ENCODE measurements at regions not wholly inside any gene's neighbourhood (a gene's known extent, or its start where the extent isn't known, plus 50 kb on each side); places are given as distances from the start of the nearest gene placed in this dataset.

DNA sequence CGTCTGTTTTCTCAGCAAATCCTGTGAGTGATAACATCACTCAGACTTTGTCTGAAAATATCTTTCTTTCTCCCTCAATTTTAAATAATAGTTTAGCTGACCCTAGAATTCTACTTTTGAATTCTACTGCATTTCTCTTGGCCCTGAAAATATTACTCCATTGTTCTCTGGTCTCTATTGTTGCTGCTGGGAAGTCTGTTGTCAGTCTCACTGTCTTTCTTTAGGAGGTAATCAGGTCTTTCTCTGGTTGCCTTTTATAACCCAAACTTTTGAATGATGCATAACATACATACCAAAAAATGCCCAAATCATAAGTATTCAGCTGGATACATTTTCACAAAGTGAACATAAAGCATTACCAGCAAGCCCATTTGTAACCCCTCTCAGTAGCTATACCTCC, 100.0 kb downstream of the MATN1 start:
- Histone ChIP-seq H3K27ac (ENCODE audit: low read length) (no peak overlapping the region), H3K9me2 (replicated peaks; ENCODE audit: insufficient read depth, low read length) (no peaks in the 10 kb centered on the region), H3K36me3 (ENCODE audit: insufficient read depth, low read length) (no peaks in the 10 kb centered on the region), H3K9me3 (ENCODE audit: low read length) (peaks cover 13% of the 10 kb centered on the region), H3K9ac (ENCODE audit: low read length) (no peak overlapping the region), H3K27me3 (ENCODE audit: low read length) (0 out of 2 replicates have a peak, but pooled peaks cover 4% of the 10 kb centered on the region), H3K4me2 (ENCODE audit: low read depth, low read length, poor library complexity, severe bottlenecking) (no peak overlapping the region), H2AFZ (ENCODE audit: low read length) (no peak overlapping the region), H4K20me1 (ENCODE audit: insufficient read depth, low read depth, low read length) (no peaks in the 10 kb centered on the region), H3K79me2 (ENCODE audit: low read length) (no peaks in the 10 kb centered on the region), H3K4me3 (ENCODE audit: low read length) (no peak overlapping the region), H3K4me1 (ENCODE audit: low read length) (no peaks in the 10 kb centered on the region)
- DNase-seq, result no peak

DNA sequence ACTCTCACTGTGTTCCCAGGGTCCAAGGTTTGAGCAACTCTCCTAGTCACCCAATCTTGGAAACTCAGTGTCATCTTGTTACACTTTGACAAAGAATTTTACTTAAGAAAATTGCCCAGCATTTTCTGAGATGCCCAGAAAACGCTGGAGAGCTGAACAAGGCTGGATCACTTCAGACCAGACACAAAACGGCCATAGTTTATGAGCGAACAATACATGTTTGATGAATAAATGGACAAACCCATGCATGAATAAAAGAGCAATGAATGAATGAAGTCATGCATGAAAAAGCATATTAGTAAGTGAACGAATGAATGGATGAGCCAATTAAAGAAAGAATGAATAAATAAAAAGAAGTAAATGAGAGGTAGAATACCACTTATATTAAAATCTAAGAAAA, 103.8 kb downstream of the MATN1 start:
- Histone ChIP-seq H2AFZ (ENCODE audit: low read length) (no peak overlapping the region), H4K20me1 (ENCODE audit: insufficient read depth, low read depth, low read length) (no peaks in the 10 kb centered on the region), H3K9ac (ENCODE audit: low read length) (no peak overlapping the region), H3K4me2 (ENCODE audit: low read depth, low read length, poor library complexity, severe bottlenecking) (no peak overlapping the region), H3K4me3 (ENCODE audit: low read length) (no peak overlapping the region), H3K27ac (ENCODE audit: low read length) (no peak overlapping the region), H3K27me3 (ENCODE audit: low read length) (no peaks in the 10 kb centered on the region), H3K79me2 (ENCODE audit: low read length) (no peaks in the 10 kb centered on the region), H3K4me1 (ENCODE audit: low read length) (no peaks in the 10 kb centered on the region), H3K36me3 (ENCODE audit: insufficient read depth, low read length) (no peaks in the 10 kb centered on the region), H3K9me3 (ENCODE audit: low read length) (peaks cover 7% of the 10 kb centered on the region; the same call in 1 of the 2 replicates), H3K9me2 (replicated peaks; ENCODE audit: insufficient read depth, low read length) (no peaks in the 10 kb centered on the region)
- no peak for DNase-seq

DNA sequence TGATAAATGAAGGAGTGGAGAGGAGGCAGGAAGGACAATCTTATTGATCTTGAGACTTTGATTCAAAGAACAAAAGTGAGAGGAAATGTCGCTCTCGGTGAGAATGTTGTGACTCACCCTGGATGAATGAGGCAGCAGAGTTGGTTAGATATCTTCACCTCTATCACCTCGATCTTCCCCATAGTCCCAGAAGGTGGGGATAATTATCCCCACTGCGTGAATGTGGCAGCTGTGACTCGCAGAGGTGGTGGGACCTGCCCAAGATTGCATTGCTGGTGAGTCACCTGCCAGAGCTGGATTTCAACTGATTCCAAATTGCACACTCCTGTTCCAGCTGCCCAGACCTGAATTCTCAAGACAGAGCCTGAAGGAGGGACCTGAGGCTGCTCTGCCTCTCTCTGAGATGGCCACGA, 105.0 kb downstream of the MATN1 start:
- Histone ChIP-seq H3K36me3 (ENCODE audit: insufficient read depth, low read length) (no peaks in the 10 kb centered on the region), H3K27ac (ENCODE audit: low read length) (no peak overlapping the region), H3K4me3 (ENCODE audit: low read length) (no peak overlapping the region), H3K27me3 (ENCODE audit: low read length) (no peaks in the 10 kb centered on the region), H4K20me1 (ENCODE audit: insufficient read depth, low read depth, low read length) (no peaks in the 10 kb centered on the region), H3K9me2 (replicated peaks; ENCODE audit: insufficient read depth, low read length) (no peaks in the 10 kb centered on the region), H3K4me2 (ENCODE audit: low read depth, low read length, poor library complexity, severe bottlenecking) (no peak overlapping the region), H2AFZ (ENCODE audit: low read length) (no peak overlapping the region), H3K9me3 (ENCODE audit: low read length) (peaks cover under 1% of the 10 kb centered on the region; the same call in 1 of the 2 replicates), H3K4me1 (ENCODE audit: low read length) (no peaks in the 10 kb centered on the region), H3K79me2 (ENCODE audit: low read length) (no peaks in the 10 kb centered on the region), H3K9ac (ENCODE audit: low read length) (no peak overlapping the region)
- DNase-seq, result no peak

DNA sequence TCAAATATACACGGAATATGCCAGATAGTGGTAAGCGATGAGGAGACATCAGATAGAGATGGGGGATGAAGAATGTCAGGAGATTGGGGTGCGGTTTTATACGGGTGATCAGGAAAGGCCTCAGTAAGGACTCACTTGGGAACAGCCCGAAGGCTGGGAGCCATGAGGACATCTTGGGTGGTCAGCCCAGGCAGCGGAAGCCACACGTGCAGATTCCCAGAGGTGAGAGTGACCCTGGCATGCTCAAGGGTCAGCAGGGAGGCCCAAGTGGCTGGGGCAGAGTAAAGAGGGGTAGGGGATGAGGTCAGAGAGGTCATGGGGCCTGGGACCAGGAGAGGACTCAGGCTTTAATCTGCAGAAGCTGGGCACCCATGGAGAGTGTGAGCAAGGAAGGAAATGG, 106.6 kb downstream of the MATN1 start:
- Histone ChIP-seq H3K36me3 (ENCODE audit: insufficient read depth, low read length) (no peaks in the 10 kb centered on the region), H4K20me1 (ENCODE audit: insufficient read depth, low read depth, low read length) (no peaks in the 10 kb centered on the region), H3K9me2 (replicated peaks; ENCODE audit: insufficient read depth, low read length) (no peaks in the 10 kb centered on the region), H3K9ac (ENCODE audit: low read length) (no peak overlapping the region), H3K27ac (ENCODE audit: low read length) (no peak overlapping the region), H3K9me3 (ENCODE audit: low read length) (no peaks in the 10 kb centered on the region), H3K27me3 (ENCODE audit: low read length) (no peaks in the 10 kb centered on the region; the same call in 1 of the 2 replicates), H3K4me1 (ENCODE audit: low read length) (peaks cover 2% of the 10 kb centered on the region; the same call in 1 of the 2 replicates), H3K79me2 (ENCODE audit: low read length) (no peaks in the 10 kb centered on the region), H3K4me2 (ENCODE audit: low read depth, low read length, poor library complexity, severe bottlenecking) (no peak overlapping the region), H3K4me3 (ENCODE audit: low read length) (no peak overlapping the region), H2AFZ (ENCODE audit: low read length) (no peak overlapping the region)
- no peak for DNase-seq

DNA sequence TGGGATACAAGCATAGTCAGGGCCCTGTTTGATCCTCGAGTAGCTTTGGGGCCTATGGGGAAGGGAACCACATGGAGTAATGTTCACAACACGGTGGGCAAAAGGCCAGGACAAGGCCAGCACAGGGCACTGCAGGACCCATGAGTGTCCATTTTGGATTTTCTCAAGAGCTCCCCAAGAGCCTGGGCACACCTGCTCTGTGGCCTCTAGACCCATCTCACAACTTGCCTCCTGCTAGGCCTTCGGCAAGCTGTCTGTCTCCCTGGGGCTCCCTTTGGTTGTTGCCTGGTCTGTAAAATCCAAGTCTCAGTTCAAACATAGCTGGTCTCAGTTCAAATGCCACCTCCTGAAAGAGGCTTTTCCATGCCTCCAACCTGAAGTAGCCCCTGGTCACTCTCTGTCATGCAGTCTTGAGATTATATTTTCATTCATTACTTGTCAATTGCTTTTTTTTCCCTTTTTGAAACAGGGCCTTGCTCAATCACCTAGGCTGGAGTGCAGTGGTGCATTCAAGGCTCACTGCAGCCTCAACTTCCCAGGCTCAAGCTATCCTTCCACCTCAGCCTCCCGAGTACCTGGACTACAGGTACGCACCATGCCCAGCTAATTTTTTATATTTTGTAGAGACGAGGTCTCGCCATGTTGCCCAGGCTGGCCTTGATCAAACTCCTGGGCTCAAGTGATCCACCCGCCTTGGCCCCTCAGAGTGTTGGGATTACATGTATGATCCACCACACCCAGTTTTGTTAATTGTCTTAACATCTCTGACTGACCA, 107.4 kb downstream of the MATN1 start:
- H3K9ac ChIP-seq (ENCODE audit: low read length), result no peak overlapping the region
- H3K79me2 ChIP-seq (ENCODE audit: low read length), result no peaks in the 10 kb centered on the region
- no peaks in the 10 kb centered on the region for H3K9me2 ChIP-seq (replicated peaks; ENCODE audit: insufficient read depth, low read length)
- no peak overlapping the region for H3K4me3 ChIP-seq (ENCODE audit: low read length)
- H2AFZ ChIP-seq (ENCODE audit: low read length), result no peak overlapping the region
- no peak overlapping the region for H3K4me2 ChIP-seq (ENCODE audit: low read depth, low read length, poor library complexity, severe bottlenecking)
- no peaks in the 10 kb centered on the region for H4K20me1 ChIP-seq (ENCODE audit: insufficient read depth, low read depth, low read length)
- H3K27ac ChIP-seq (ENCODE audit: low read length), result no peak overlapping the region
- no peak for DNase-seq
- no peaks in the 10 kb centered on the region for H3K9me3 ChIP-seq (ENCODE audit: low read length)
- H3K4me1 ChIP-seq (ENCODE audit: low read length), result peaks cover 2% of the 10 kb centered on the region; the same call in 1 of the 2 replicates
- H3K36me3 ChIP-seq (ENCODE audit: insufficient read depth, low read length), result no peaks in the 10 kb centered on the region
- no peaks in the 10 kb centered on the region; the same call in 1 of the 2 replicates for H3K27me3 ChIP-seq (ENCODE audit: low read length)

DNA sequence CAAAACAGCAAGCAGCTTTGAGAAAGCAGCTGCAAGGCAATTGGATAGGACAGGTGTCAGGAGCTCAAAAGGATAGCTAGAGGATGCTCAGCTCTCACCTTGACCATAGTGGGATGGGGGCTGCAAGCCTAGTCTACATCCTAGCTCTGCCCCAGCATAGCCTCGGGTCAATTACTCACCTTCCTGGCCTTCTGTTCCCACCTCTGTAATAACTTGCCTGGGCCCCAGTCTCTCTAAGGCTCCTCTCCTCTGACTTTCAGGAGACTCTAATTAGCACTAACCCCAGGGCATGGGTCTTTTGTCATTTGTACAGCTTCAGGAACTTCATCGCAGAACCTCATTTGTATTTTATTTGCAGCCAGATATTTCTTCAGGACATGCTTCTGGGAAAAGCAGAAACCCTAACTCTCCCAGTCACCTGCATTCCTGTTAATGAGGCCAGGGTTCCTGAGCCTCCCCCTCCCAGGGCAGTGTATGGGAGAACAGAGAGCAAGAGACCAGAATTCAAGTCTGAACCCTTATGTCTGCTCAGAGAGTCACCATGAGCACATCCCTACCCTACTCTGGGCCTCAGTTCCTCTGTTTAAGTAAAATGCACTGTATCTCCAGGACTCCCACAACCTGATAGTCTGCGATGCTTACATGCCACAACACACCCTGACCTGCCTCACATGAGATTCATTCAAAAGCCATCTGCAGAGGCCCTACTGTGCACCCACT, 108.1 kb downstream of the MATN1 start:
- Histone ChIP-seq H3K4me3 (ENCODE audit: low read length) (no peak overlapping the region), H3K27ac (ENCODE audit: low read length) (no peak overlapping the region), H3K4me1 (ENCODE audit: low read length) (peaks cover 2% of the 10 kb centered on the region; the same call in 1 of the 2 replicates), H3K9me3 (ENCODE audit: low read length) (no peaks in the 10 kb centered on the region), H3K9ac (ENCODE audit: low read length) (no peak overlapping the region), H4K20me1 (ENCODE audit: insufficient read depth, low read depth, low read length) (no peaks in the 10 kb centered on the region), H3K9me2 (replicated peaks; ENCODE audit: insufficient read depth, low read length) (no peaks in the 10 kb centered on the region), H3K36me3 (ENCODE audit: insufficient read depth, low read length) (no peaks in the 10 kb centered on the region), H3K4me2 (ENCODE audit: low read depth, low read length, poor library complexity, severe bottlenecking) (no peak overlapping the region), H3K27me3 (ENCODE audit: low read length) (no peaks in the 10 kb centered on the region; the same call in 1 of the 2 replicates), H3K79me2 (ENCODE audit: low read length) (no peaks in the 10 kb centered on the region), H2AFZ (ENCODE audit: low read length) (no peak overlapping the region)
- DNase-seq, result no peak

GRCh38 chr1:30613188-30613587, 110.2 kb downstream of the MATN1 start:
- H4K20me1 ChIP-seq (ENCODE audit: insufficient read depth, low read depth, low read length), result no peaks in the 10 kb centered on the region
- H3K36me3 ChIP-seq (ENCODE audit: insufficient read depth, low read length), result no peaks in the 10 kb centered on the region
- no peaks in the 10 kb centered on the region; the same call in 1 of the 2 replicates for H3K27me3 ChIP-seq (ENCODE audit: low read length)
- no peak overlapping the region for H2AFZ ChIP-seq (ENCODE audit: low read length)
- no peak overlapping the region for H3K9ac ChIP-seq (ENCODE audit: low read length)
- H3K9me3 ChIP-seq (ENCODE audit: low read length), result no peaks in the 10 kb centered on the region
- no peak overlapping the region for H3K4me2 ChIP-seq (ENCODE audit: low read depth, low read length, poor library complexity, severe bottlenecking)
- DNase-seq, result no peak
- no peaks in the 10 kb centered on the region for H3K9me2 ChIP-seq (replicated peaks; ENCODE audit: insufficient read depth, low read length)
- no peak overlapping the region for H3K4me3 ChIP-seq (ENCODE audit: low read length)
- H3K79me2 ChIP-seq (ENCODE audit: low read length), result no peaks in the 10 kb centered on the region
- peaks cover 2% of the 10 kb centered on the region; the same call in 1 of the 2 replicates for H3K4me1 ChIP-seq (ENCODE audit: low read length)
- no peak overlapping the region for H3K27ac ChIP-seq (ENCODE audit: low read length)

DNA sequence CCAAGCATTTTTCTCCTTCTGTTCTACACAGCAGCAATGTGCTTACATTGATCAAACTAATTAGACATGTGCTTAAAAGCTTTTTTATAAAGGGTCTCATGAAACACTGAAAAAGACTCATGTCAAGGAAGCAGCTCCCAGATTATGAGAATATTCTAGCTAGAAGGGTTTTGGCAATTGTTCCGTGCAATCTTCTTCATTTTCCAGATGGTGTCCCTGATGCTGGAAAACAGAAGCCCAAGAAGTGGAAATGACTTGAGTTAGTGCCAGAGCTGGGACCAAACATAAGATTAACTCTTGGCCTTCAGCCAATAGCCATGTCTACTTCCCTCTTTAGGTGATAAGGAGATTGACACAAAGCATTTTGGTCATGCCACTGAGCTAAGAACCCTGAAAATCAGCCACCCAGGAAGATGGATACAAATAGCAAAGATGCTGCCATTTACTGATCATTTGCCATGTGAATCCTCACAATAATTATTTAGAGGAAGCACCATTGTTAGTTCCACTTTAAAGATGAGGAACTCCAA, 110.8 kb downstream of the MATN1 start:
- DNase-seq, result peak; percentile 55
- no peaks in the 10 kb centered on the region; the same call in 1 of the 2 replicates for H3K27me3 ChIP-seq (ENCODE audit: low read length)
- peaks cover 2% of the 10 kb centered on the region; the same call in 1 of the 2 replicates for H3K4me1 ChIP-seq (ENCODE audit: low read length)
- no peak overlapping the region for H2AFZ ChIP-seq (ENCODE audit: low read length)
- no peak overlapping the region for H3K4me3 ChIP-seq (ENCODE audit: low read length)
- H3K9me2 ChIP-seq (replicated peaks; ENCODE audit: insufficient read depth, low read length), result no peaks in the 10 kb centered on the region
- H3K4me2 ChIP-seq (ENCODE audit: low read depth, low read length, poor library complexity, severe bottlenecking), result no peak overlapping the region
- H3K27ac ChIP-seq (ENCODE audit: low read length), result no peak overlapping the region
- H3K9me3 ChIP-seq (ENCODE audit: low read length), result no peaks in the 10 kb centered on the region
- no peaks in the 10 kb centered on the region for H3K36me3 ChIP-seq (ENCODE audit: insufficient read depth, low read length)
- H3K9ac ChIP-seq (ENCODE audit: low read length), result no peak overlapping the region
- H3K79me2 ChIP-seq (ENCODE audit: low read length), result no peaks in the 10 kb centered on the region
- no peaks in the 10 kb centered on the region for H4K20me1 ChIP-seq (ENCODE audit: insufficient read depth, low read depth, low read length)
